H1 (cell line): ENCODE measurements at regions not wholly inside any gene's neighbourhood (a gene's known extent, or its start where the extent isn't known, plus 50 kb on each side); places are given as distances from the start of the nearest gene placed in this dataset.

ENCODE experiments used
- CTCF ChIA-PET: fragments of 300-600 bp; sonication (Branson Sonifier 250); formaldehyde crosslinking; loops from one replicate; lab custom pipeline; 2021; ENCODE audit not compliant: partially characterized antibody; lab: Charles Lee
- POLR2A ChIA-PET: fragments of 300-600 bp; sonication (Branson Sonifier 250); formaldehyde crosslinking; loops from one replicate; lab custom pipeline; 2021; ENCODE audit warnings: inconsistent platforms; ENCODE audit not compliant: partially characterized antibody; lab: Charles Lee
- DNase-seq, 2 experiments: peaks; one replicate each; pipeline versions ENCODE4 v3.0.0 to v3.0.0-alpha.2; 2010 to 2022; ENCODE audit warnings: low spot score in 2 of 2, low read depth in 1 of 2, mixed read lengths in 1 of 2
- FAIRE-seq: peaks from 2 replicates; lab custom pipeline; 2011; peaks lifted over from hg19 to GRCh38; lab: Jason Lieb, UNC
- H2AFZ ChIP-seq: 2 replicates; pipeline ENCODE4 v1.8.1; 2012; ENCODE audit warnings: low read length, inconsistent platforms
- H2AK5ac ChIP-seq: 2 replicates; pipeline ENCODE4 v1.6.1; 2013; ENCODE audit warnings: low read depth, low read length
- H2BK120ac ChIP-seq: replicated peaks from 2 replicates; pipeline ENCODE3; 2013; ENCODE audit warnings: low read depth, low read length, inconsistent platforms
- H2BK12ac ChIP-seq: 2 replicates; pipeline ENCODE4 v1.6.1; 2013; ENCODE audit warnings: low read depth, low read length
- H2BK15ac ChIP-seq: 2 replicates; pipeline ENCODE4 v1.6.1; 2013; ENCODE audit warnings: low read length
- H2BK20ac ChIP-seq: 2 replicates; pipeline ENCODE4 v1.6.1; 2013; ENCODE audit warnings: low read length
- H2BK5ac ChIP-seq: 2 replicates; pipeline ENCODE4 v1.6.1; 2013; ENCODE audit warnings: low read depth, low read length
- H3K14ac ChIP-seq: 2 replicates; pipeline ENCODE4 v1.6.1; 2013; ENCODE audit warnings: inconsistent platforms; ENCODE audit not compliant: insufficient read length
- H3K18ac ChIP-seq: 2 replicates; pipeline ENCODE4 v1.6.1; 2013; ENCODE audit warnings: low read length; ENCODE audit errors: extremely low read depth
- H3K23ac ChIP-seq: 2 replicates; pipeline ENCODE4 v1.6.1; 2013; ENCODE audit warnings: inconsistent platforms; ENCODE audit not compliant: insufficient read length
- H3K23me2 ChIP-seq: 2 replicates; pipeline ENCODE4 v1.6.1; 2013; ENCODE audit warnings: low read depth, low read length
- H3K27ac ChIP-seq: 2 replicates; pipeline ENCODE4 v1.6.1; 2011; ENCODE audit warnings: low read depth, low read length, inconsistent platforms
- H3K27me3 ChIP-seq, 4 experiments: replicated peaks in 1 of 4; 1 replicate in 1 of 4; 2 replicates in 3 of 4; pipeline versions ENCODE4 v1.6.1 to v1.8.1; 2011 to 2013; ENCODE audit warnings: low read length in 3 of 4, mild to moderate bottlenecking in 3 of 4, inconsistent platforms in 2 of 4, mixed read lengths in 2 of 4, moderate library complexity in 1 of 4; ENCODE audit not compliant: control insufficient read depth in 3 of 4, insufficient read depth in 3 of 4; ENCODE audit errors: extremely low read depth in 1 of 4
- H3K36me3 ChIP-seq, 4 experiments: 2 replicates each; pipeline versions ENCODE4 v1.6.1 to v1.8.1; 2011 to 2013; ENCODE audit warnings: mild to moderate bottlenecking in 4 of 4, low read length in 3 of 4, moderate library complexity in 2 of 4, control low read depth in 1 of 4, inconsistent platforms in 1 of 4; ENCODE audit not compliant: insufficient read depth in 4 of 4, control insufficient read depth in 2 of 4
- H3K4ac ChIP-seq: replicated peaks from 2 replicates; pipeline ENCODE3; 2013; ENCODE audit warnings: low read length, low read depth, mixed read lengths, inconsistent platforms; ENCODE audit not compliant: insufficient read length
- H3K4me1 ChIP-seq, 4 experiments: replicated peaks in 1 of 4; 1 replicate in 1 of 4; 2 replicates in 3 of 4; pipeline versions ENCODE4 v1.6.1 to v1.8.1; 2011 to 2013; ENCODE audit warnings: low read length in 3 of 4, inconsistent platforms in 2 of 4, mixed read lengths in 1 of 4; ENCODE audit not compliant: insufficient read depth in 4 of 4, control insufficient read depth in 3 of 4
- H3K4me2 ChIP-seq, 2 experiments: 2 replicates each; pipeline versions ENCODE4 v1.6.1 to v1.8.1; 2011 to 2013; ENCODE audit warnings: low read depth in 2 of 2, low read length in 2 of 2, control low read depth in 1 of 2, inconsistent platforms in 1 of 2, mild to moderate bottlenecking in 1 of 2; ENCODE audit not compliant: insufficient read depth in 1 of 2
- H3K4me3 ChIP-seq, 4 experiments: fragments of 200-600, 300-600 bp in 1 of 4; sonication (generic), shearing (Covaris generic), sonication (Bioruptor Twin) in 1 of 4; 2 replicates each; pipeline versions ENCODE4 v1.5.1 to v1.8.1; 2011 to 2016; ENCODE audit warnings: low read length in 4 of 4, low read depth in 3 of 4, control low read depth in 2 of 4, inconsistent platforms in 2 of 4, mild to moderate bottlenecking in 2 of 4, mixed read lengths in 1 of 4, moderate library complexity in 1 of 4; ENCODE audit not compliant: insufficient read depth in 2 of 4; ENCODE audit errors: extremely low read depth in 1 of 4
- H3K56ac ChIP-seq: replicated peaks from 2 replicates; pipeline ENCODE3; 2013; ENCODE audit warnings: low read depth, mild to moderate bottlenecking, mixed read lengths, low read length, inconsistent platforms; ENCODE audit not compliant: insufficient read length
- H3K79me1 ChIP-seq: 2 replicates; pipeline ENCODE4 v1.6.1; 2013; ENCODE audit warnings: low read depth, low read length, control low read depth
- H3K79me2 ChIP-seq, 2 experiments: 2 replicates each; pipeline versions ENCODE4 v1.6.1 to v1.8.1; 2012 to 2013; ENCODE audit warnings: low read length in 2 of 2, mild to moderate bottlenecking in 2 of 2, inconsistent platforms in 1 of 2; ENCODE audit not compliant: insufficient read depth in 2 of 2, control insufficient read depth in 1 of 2
- H3K9ac ChIP-seq, 4 experiments: replicated peaks in 1 of 4; 1 replicate in 1 of 4; 2 replicates in 3 of 4; pipeline versions ENCODE4 v1.6.1 to v1.8.1; 2011 to 2013; ENCODE audit warnings: low read depth in 3 of 4, low read length in 3 of 4, control low read depth in 2 of 4, mild to moderate bottlenecking in 2 of 4, moderate library complexity in 2 of 4, inconsistent platforms in 1 of 4; ENCODE audit errors: extremely low read depth in 1 of 4
- H3K9me3 ChIP-seq, 2 experiments: 2 replicates each; pipeline versions ENCODE4 v1.6.1 to v1.8.1; 2012 to 2013; ENCODE audit warnings: mild to moderate bottlenecking in 2 of 2, moderate library complexity in 2 of 2, control low read depth in 1 of 2, inconsistent platforms in 1 of 2, low read depth in 1 of 2, low read length in 1 of 2, mixed read lengths in 1 of 2; ENCODE audit not compliant: insufficient read depth in 2 of 2
- H4K20me1 ChIP-seq, 2 experiments: replicated peaks in 1 of 2; 2 replicates each; pipeline versions ENCODE3 to v1.8.1; 2011 to 2013; ENCODE audit warnings: inconsistent platforms in 2 of 2, low read length in 2 of 2, mild to moderate bottlenecking in 1 of 2; ENCODE audit not compliant: insufficient read depth in 2 of 2, control insufficient read depth in 1 of 2
- H4K5ac ChIP-seq: 2 replicates; pipeline ENCODE4 v1.6.1; 2013; ENCODE audit warnings: low read length, low read depth, mixed read lengths, inconsistent platforms; ENCODE audit not compliant: insufficient read length
- H4K8ac ChIP-seq: 2 replicates; pipeline ENCODE4 v1.8.0; 2013; ENCODE audit warnings: mild to moderate bottlenecking, moderate library complexity, low read length, inconsistent platforms; ENCODE audit not compliant: insufficient read depth; ENCODE audit errors: extremely low read depth
- H4K91ac ChIP-seq: replicated peaks from 2 replicates; pipeline ENCODE3; 2013; ENCODE audit warnings: low read length, mixed read lengths, inconsistent platforms; ENCODE audit not compliant: insufficient read length
- BACH1 ChIP-seq: IDR thresholded peaks from 2 replicates; pipeline ENCODE4 v1.6.1; 2012; ENCODE audit warnings: low read length, improper control_type of control experiment
- NRF1 ChIP-seq: IDR thresholded peaks from 2 replicates; pipeline ENCODE4 v1.6.1; 2011; ENCODE audit warnings: mild to moderate bottlenecking, low read depth, low read length, improper control_type of control experiment
- SIX5 ChIP-seq: IDR thresholded peaks from 2 replicates; pipeline ENCODE4 v1.6.1; 2011; ENCODE audit warnings: mild to moderate bottlenecking, low read depth, low read length
- YY1 ChIP-seq: IDR thresholded peaks from 2 replicates; pipeline ENCODE4 v1.6.1; 2011; ENCODE audit warnings: low read depth, mild to moderate bottlenecking, low read length
- TF ChIP-seq, protein P1 (sequence below): IDR thresholded peaks from 2 replicates; pipeline ENCODE4 v1.6.1; 2011; ENCODE audit warnings: low read length, improper control_type of control experiment

DNA sequence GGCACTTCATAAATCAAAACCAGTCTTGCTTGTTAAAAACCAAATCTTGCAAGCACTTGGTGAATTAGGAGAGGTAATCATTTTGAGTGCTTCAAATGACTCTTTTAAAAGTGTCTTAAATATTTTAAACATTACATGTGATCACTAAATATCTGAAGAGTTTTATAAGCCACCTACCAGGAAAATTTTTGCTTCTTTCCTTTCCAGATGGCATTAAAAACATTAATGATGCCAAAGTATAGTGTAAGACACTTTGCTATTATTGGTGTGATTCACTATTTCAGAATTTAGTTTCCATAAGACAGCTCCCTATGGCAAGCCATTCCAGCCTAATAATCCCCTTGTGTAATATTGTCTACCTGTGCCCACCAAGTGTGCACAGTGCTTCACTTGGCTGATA lies 548.8 kb upstream of the ADAMTS5 start:
- H3K79me1 ChIP-seq = no peaks in the 10 kb centered on the region
- no peak overlapping the region for H2BK12ac ChIP-seq
- no peak for FAIRE-seq
- H3K4me1 ChIP-seq = no peaks in the 10 kb centered on the region
- peaks cover 12 to 17% of the 10 kb centered on the region in 2 experiments for H3K9me3 ChIP-seq
- no peaks in the 10 kb centered on the region for H3K79me2 ChIP-seq
- no peak overlapping the region for H2AK5ac ChIP-seq
- H4K5ac ChIP-seq = no peak overlapping the region
- H2BK20ac ChIP-seq = no peak overlapping the region
- TF ChIP-seq, protein P1, sequence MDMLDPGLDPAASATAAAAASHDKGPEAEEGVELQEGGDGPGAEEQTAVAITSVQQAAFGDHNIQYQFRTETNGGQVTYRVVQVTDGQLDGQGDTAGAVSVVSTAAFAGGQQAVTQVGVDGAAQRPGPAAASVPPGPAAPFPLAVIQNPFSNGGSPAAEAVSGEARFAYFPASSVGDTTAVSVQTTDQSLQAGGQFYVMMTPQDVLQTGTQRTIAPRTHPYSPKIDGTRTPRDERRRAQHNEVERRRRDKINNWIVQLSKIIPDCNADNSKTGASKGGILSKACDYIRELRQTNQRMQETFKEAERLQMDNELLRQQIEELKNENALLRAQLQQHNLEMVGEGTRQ = no peak
- TF ChIP-seq YY1 = no peak
- no peak for TF ChIP-seq SIX5
- no peak for TF ChIP-seq NRF1
- no peak for TF ChIP-seq BACH1
- TF ChIP-seq, all 59 proteins: peak for 0
- H4K20me1 ChIP-seq = no peaks in the 10 kb centered on the region
- H3K9ac ChIP-seq = no peak overlapping the region
- ChIA-PET POLR2A (no interaction called here), CTCF (interaction anchor here (0.6 to 1.0 kb wide), 3 partner anchors 60 to 287 kb away, joined by 3 read pairs; no protein-coding TSS in a partner anchor)
- H3K4me2 ChIP-seq = no peak overlapping the region
- H2BK5ac ChIP-seq = no peak overlapping the region
- H3K18ac ChIP-seq = no peak overlapping the region
- H3K4me3 ChIP-seq = no peak overlapping the region
- no peak overlapping the region for H2BK15ac ChIP-seq
- H4K8ac ChIP-seq = no peak overlapping the region
- DNase-seq = no peak
- H3K4ac ChIP-seq = no peak overlapping the region
- H3K56ac ChIP-seq = no peak overlapping the region
- no peak overlapping the region for H3K27ac ChIP-seq
- no peak overlapping the region for H2AFZ ChIP-seq
- H3K27me3 ChIP-seq = no peaks in the 10 kb centered on the region
- H2BK120ac ChIP-seq = no peak overlapping the region
- no peak overlapping the region for H4K91ac ChIP-seq
- H3K23ac ChIP-seq = no peak overlapping the region
- no peaks in the 10 kb centered on the region for H3K36me3 ChIP-seq
- no peaks in the 10 kb centered on the region for H3K23me2 ChIP-seq
- no peak overlapping the region for H3K14ac ChIP-seq
